Activated T-helper 17 cell treated with anti-CD3 and anti-CD28 coated beads, Interleukin-2, amount 50 U/mL, for 72 hours (primary cell): ENCODE measurements at regions not wholly inside any gene's neighbourhood (a gene's known extent, or its start where the extent isn't known, plus 50 kb on each side); places are given as distances from the start of the nearest gene placed in this dataset.
A peak's percentile ranks its signal among the peaks of the same experiment; 100 is the strongest.

Experiments
- ATAC-seq: fragments of 150-1000 bp; cut with Tn5 transposase; replicated peaks from 2 replicates; pipeline ENCODE4 v1.10.0; 2021; ENCODE audit warnings: mild to moderate bottlenecking, moderate library complexity
- H3K27ac Mint-ChIP-seq: one replicate; pipeline ENCODE4 v1.8.0; 2022; ENCODE audit warnings: mixed read lengths
- H3K27me3 Mint-ChIP-seq: one replicate; pipeline ENCODE4 v1.8.0; 2022; ENCODE audit warnings: mixed read lengths
- H3K36me3 Mint-ChIP-seq: one replicate; pipeline ENCODE4 v1.8.0; 2022; ENCODE audit warnings: low read depth, mild to moderate bottlenecking, mixed read lengths
- H3K4me1 Mint-ChIP-seq: one replicate; pipeline ENCODE4 v1.8.0; 2022; ENCODE audit warnings: mixed read lengths
- H3K4me3 Mint-ChIP-seq: one replicate; pipeline ENCODE4 v1.8.0; 2022; ENCODE audit warnings: mild to moderate bottlenecking, mixed read lengths
- H3K9me3 Mint-ChIP-seq: one replicate; pipeline ENCODE4 v1.8.0; 2022; ENCODE audit warnings: mixed read lengths

DNA sequence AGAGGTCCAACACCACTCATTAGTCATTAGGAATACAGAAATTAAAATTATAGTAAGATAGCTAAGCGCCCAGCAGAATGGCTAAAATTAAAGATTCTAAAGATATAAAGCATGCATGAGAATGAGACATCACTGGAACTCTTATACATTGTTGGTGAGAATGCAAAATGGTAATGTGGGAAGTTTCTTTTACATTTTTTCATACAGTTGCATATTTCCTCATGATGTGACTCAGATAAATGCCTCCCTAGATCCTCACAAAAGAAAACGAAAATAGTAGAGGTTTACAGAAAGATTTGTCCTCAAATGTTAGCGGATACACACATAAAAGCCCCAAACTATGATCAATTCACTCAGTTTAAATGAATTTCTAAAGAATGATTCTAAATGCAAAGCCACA lies 633.7 kb upstream of the GJE1 start:
- H3K4me3 Mint-ChIP-seq, result no peak overlapping the region
- H3K9me3 Mint-ChIP-seq, result no peaks in the 10 kb centered on the region
- no peaks in the 10 kb centered on the region for H3K4me1 Mint-ChIP-seq
- ATAC-seq, result no peak
- H3K36me3 Mint-ChIP-seq, result no peaks in the 10 kb centered on the region
- H3K27ac Mint-ChIP-seq, result no peak overlapping the region
- no peaks in the 10 kb centered on the region for H3K27me3 Mint-ChIP-seq

DNA sequence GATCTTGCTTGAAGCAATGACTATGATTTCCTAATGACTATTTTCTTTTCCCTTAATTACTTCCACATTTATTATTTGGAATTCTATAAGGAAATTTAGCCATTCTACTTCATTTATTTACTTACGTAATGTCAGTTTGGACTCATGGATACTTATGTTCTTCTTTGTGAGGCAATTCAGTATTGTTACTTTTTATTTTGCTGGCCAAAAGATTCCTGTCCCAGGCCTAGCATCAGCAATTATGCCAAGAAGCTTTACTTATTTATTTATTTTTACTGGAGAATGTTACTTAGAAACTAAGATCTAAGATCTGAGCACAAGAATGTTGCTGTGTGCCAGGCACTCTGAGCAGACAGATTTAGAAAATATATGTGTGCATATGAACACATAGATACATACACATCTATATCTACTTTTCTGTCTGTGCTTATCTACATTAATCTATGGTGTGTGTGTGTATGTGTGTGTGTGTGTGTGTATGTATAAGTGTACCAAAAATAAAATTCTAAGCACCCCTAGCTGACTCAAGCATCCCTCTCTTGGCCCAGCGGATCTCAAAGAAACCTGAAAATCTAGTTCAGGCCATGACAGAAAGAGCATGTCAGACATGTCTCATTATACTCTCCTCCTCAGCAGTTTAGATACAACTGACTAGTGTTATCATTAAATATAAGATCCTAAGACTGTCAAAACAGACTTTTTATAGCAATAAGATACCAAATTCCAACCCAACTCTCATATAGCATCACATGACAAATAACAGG lies 640.0 kb upstream of the GJE1 start:
- Mint-ChIP-seq H3K9me3 (no peaks in the 10 kb centered on the region), H3K36me3 (no peaks in the 10 kb centered on the region), H3K27me3 (no peaks in the 10 kb centered on the region), H3K4me3 (no peak overlapping the region), H3K27ac (no peak overlapping the region), H3K4me1 (no peaks in the 10 kb centered on the region)
- no peak for ATAC-seq

- no peaks in the 10 kb centered on the region for H3K27me3 Mint-ChIP-seq
- H3K36me3 Mint-ChIP-seq, result no peaks in the 10 kb centered on the region
- H3K27ac Mint-ChIP-seq, result no peak overlapping the region
- no peak overlapping the region for H3K4me3 Mint-ChIP-seq
- no peak for ATAC-seq
- no peaks in the 10 kb centered on the region for H3K9me3 Mint-ChIP-seq
- no peaks in the 10 kb centered on the region for H3K4me1 Mint-ChIP-seq
Measured at GRCh38 chr6:141491684-141492083, 641.0 kb upstream of the GJE1 start.

- Mint-ChIP-seq H3K9me3 (no peaks in the 10 kb centered on the region), H3K4me1 (no peaks in the 10 kb centered on the region), H3K36me3 (no peaks in the 10 kb centered on the region), H3K27me3 (no peaks in the 10 kb centered on the region), H3K27ac (no peak overlapping the region), H3K4me3 (no peak overlapping the region)
- no peak for ATAC-seq
Measured at GRCh38 chr6:141490982-141491381, 641.7 kb upstream of the GJE1 start.

- H3K4me1 Mint-ChIP-seq, result no peaks in the 10 kb centered on the region
- no peaks in the 10 kb centered on the region for H3K9me3 Mint-ChIP-seq
- no peak overlapping the region for H3K4me3 Mint-ChIP-seq
- no peaks in the 10 kb centered on the region for H3K27me3 Mint-ChIP-seq
- ATAC-seq, result no peak
- H3K27ac Mint-ChIP-seq, result no peak overlapping the region
- no peaks in the 10 kb centered on the region for H3K36me3 Mint-ChIP-seq
Measured at GRCh38 chr6:141488488-141488887, 644.2 kb upstream of the GJE1 start.

DNA sequence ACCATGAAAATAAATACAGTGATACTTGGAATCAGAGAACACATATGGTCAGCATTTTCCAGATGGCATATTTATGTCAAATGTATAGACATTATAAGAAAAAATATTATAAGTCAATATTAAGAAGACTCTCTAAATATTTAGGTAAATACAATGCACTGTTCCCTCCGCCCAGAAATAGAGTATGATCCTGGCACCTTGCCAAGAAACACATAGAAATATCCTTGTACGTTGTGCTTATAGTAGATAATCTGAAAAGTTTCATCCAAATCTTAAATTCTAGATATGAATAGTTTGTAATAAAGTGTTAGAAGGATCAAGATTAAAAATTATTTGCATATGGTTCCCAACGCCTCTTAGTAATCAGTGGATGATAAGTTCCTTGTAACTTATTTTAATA lies 645.8 kb upstream of the GJE1 start:
- ATAC-seq, result no peak
- Mint-ChIP-seq H3K4me1 (peaks cover 6% of the 10 kb centered on the region), H3K9me3 (no peaks in the 10 kb centered on the region), H3K4me3 (no peak overlapping the region), H3K36me3 (no peaks in the 10 kb centered on the region), H3K27me3 (no peaks in the 10 kb centered on the region), H3K27ac (no peak overlapping the region)

DNA sequence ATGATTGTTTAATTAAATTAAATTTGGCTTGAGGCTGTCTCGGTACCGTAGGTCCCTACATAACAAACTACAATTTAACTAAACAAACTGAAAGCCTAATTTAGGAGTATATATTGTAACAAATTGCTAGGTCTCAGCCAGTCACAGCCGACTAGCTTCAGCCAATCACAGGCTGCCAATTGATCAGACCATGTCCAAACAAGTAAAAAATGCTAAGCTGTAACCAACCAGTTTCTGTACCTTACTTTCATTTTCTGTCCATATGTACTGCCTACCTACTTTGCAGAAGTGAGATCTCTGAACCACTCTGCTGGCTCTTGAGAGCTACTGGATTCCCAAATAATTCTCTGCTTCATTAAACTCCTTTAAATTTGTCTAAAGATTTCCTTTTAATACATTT lies 648.0 kb upstream of the GJE1 start:
- Mint-ChIP-seq H3K36me3 (no peaks in the 10 kb centered on the region), H3K4me3 (peak overlapping the region; percentile 84), H3K4me1 (peaks cover 11% of the 10 kb centered on the region), H3K27ac (peak overlapping the region; percentile 97), H3K27me3 (no peaks in the 10 kb centered on the region), H3K9me3 (peaks cover 6% of the 10 kb centered on the region)
- peak; percentile 75 for ATAC-seq

DNA sequence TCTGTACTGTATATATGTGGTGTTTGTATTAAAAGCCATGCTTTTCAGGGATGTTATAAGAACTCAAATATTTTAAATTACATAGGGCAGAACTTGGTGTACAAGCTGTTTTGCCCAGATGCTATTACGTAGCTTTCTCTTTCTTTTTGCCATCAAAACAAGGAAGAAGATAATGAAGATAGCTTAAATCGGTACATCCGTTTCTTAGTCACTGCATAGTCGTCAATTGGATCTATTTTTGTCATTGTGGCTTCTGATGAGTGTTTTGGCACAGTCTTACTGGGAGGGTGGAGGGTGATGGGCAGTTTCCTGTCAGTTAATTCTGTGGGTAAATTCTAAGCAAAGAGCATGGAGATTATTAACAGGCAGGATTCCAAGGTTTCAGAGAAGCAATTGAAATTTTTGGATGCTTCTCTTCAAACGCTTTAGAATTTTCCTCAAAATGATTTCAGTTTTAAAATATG lies 649.1 kb upstream of the GJE1 start:
- Mint-ChIP-seq H3K36me3 (no peaks in the 10 kb centered on the region), H3K27me3 (no peaks in the 10 kb centered on the region), H3K4me1 (peaks cover 11% of the 10 kb centered on the region), H3K27ac (peak overlapping the region; percentile 97), H3K9me3 (peaks cover 7% of the 10 kb centered on the region), H3K4me3 (peak overlapping the region; percentile 84)
- peak; percentile 98 for ATAC-seq

- H3K4me1 Mint-ChIP-seq, result peaks cover 11% of the 10 kb centered on the region
- H3K27me3 Mint-ChIP-seq, result no peaks in the 10 kb centered on the region
- no peaks in the 10 kb centered on the region for H3K36me3 Mint-ChIP-seq
- no peak for ATAC-seq
- H3K9me3 Mint-ChIP-seq, result peaks cover 7% of the 10 kb centered on the region
- peak overlapping the region; percentile 84 for H3K4me3 Mint-ChIP-seq
- H3K27ac Mint-ChIP-seq, result peak overlapping the region; percentile 97
Measured at GRCh38 chr6:141482796-141483597, 649.7 kb upstream of the GJE1 start.

- Mint-ChIP-seq H3K4me1 (no peaks in the 10 kb centered on the region), H3K27me3 (no peaks in the 10 kb centered on the region), H3K36me3 (no peaks in the 10 kb centered on the region), H3K27ac (no peak overlapping the region), H3K4me3 (no peak overlapping the region), H3K9me3 (peaks cover 3% of the 10 kb centered on the region)
- no peak for ATAC-seq
Measured at GRCh38 chr6:141475259-141475658, 657.5 kb upstream of the GJE1 start.

GRCh38 chr6:141472162-141472928 lies 660.4 kb upstream of the GJE1 start:
- no peak for ATAC-seq
- Mint-ChIP-seq H3K9me3 (no peaks in the 10 kb centered on the region), H3K4me3 (no peak overlapping the region), H3K27me3 (no peaks in the 10 kb centered on the region), H3K36me3 (no peaks in the 10 kb centered on the region), H3K4me1 (no peaks in the 10 kb centered on the region), H3K27ac (no peak overlapping the region)

DNA sequence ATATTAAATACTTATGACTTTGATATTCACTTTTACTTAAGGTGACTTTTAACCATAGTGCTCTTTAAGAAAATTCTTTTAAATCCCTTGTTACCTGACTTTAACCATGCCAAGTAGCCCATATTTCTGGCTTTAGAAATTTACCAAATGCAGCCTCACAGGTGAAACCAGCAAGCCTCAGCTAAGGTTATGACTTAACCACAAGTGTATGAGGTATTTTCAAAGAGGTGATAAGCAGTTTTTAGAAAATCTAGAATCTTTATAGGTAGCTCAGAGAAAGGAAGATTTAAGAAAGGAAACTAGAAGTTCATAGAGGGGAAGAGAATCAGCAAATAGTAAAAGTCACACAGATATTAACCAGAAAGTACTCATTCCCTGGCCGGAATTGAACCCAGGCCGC lies 661.9 kb upstream of the GJE1 start:
- H3K9me3 Mint-ChIP-seq, result no peaks in the 10 kb centered on the region
- H3K4me3 Mint-ChIP-seq, result no peak overlapping the region

GRCh38 chr6:141467881-141468280 lies 664.8 kb upstream of the GJE1 start:
- Mint-ChIP-seq H3K9me3 (no peaks in the 10 kb centered on the region), H3K36me3 (no peaks in the 10 kb centered on the region), H3K27ac (no peak overlapping the region), H3K4me3 (no peak overlapping the region), H3K27me3 (no peaks in the 10 kb centered on the region), H3K4me1 (peaks cover 3% of the 10 kb centered on the region)
- ATAC-seq, result no peak

More for the DNA sequence above, 661.9 kb upstream of the GJE1 start:
- ATAC-seq, result no peak
- H3K27me3 Mint-ChIP-seq, result no peaks in the 10 kb centered on the region
- H3K27ac Mint-ChIP-seq, result no peak overlapping the region
- H3K36me3 Mint-ChIP-seq, result no peaks in the 10 kb centered on the region
- no peaks in the 10 kb centered on the region for H3K4me1 Mint-ChIP-seq

GRCh38 chr6:141467041-141467440 lies 665.7 kb upstream of the GJE1 start:
- peaks cover 3% of the 10 kb centered on the region for H3K4me1 Mint-ChIP-seq
- no peak overlapping the region for H3K4me3 Mint-ChIP-seq
- no peak overlapping the region for H3K27ac Mint-ChIP-seq
- H3K9me3 Mint-ChIP-seq, result no peaks in the 10 kb centered on the region
- no peaks in the 10 kb centered on the region for H3K36me3 Mint-ChIP-seq
- ATAC-seq, result no peak
- H3K27me3 Mint-ChIP-seq, result no peaks in the 10 kb centered on the region
